Ovary (tissue), 7 donors: ENCODE measurements at regions not wholly inside any gene's neighbourhood (a gene's known extent, or its start where the extent isn't known, plus 50 kb on each side); places are given as distances from the start of the nearest gene placed in this dataset.

Experiments
- DNase-seq, 5 donors: peaks; one replicate each; pipeline ENCODE4 v3.0.0-alpha.2; 2019 to 2020
- H3K27ac ChIP-seq, 2 donors: fragments of 200-600 bp; one replicate each; pipeline versions ENCODE4 v1.5.1 to v1.8.0; 2019 to 2022
- H3K27me3 ChIP-seq: fragments of 200-600 bp; one replicate; pipeline ENCODE4 v1.8.0; 2022
- H3K36me3 ChIP-seq: fragments of 200-600 bp; sonication (generic); one replicate; pipeline ENCODE4 v1.5.1; 2019
- H3K4me1 ChIP-seq: one replicate; pipeline ENCODE4 v1.8.1; 2013; ENCODE audit warnings: mild to moderate bottlenecking, moderate library complexity; ENCODE audit not compliant: insufficient read depth
- H3K4me3 ChIP-seq: fragments of 200-600 bp; sonication (generic); one replicate; pipeline ENCODE4 v1.5.1; 2017
- H3K9me3 ChIP-seq, 2 donors: fragments of 200-600 bp in 1 of 2; sonication (generic) in 1 of 2; one replicate each; pipeline versions ENCODE4 v1.5.1 to v1.8.1; 2013 to 2019; ENCODE audit warnings: mild to moderate bottlenecking in 1 of 2, moderate library complexity in 1 of 2
- CTCF ChIP-seq, 3 donors: fragments of 450-650 bp in 2 of 3; fragments of 200-600 bp in 1 of 3; IDR thresholded peaks; one replicate each; pipeline versions ENCODE4 v1.5.1 to v1.8.0; 2016 to 2022; ENCODE audit warnings: antibody characterized with exemption in 3 of 3, mild to moderate bottlenecking in 1 of 3
- EP300 ChIP-seq: sonication (generic); formaldehyde crosslinking; IDR thresholded peaks from one replicate; pipeline ENCODE4 v1.6.1; 2017; ENCODE audit warnings: antibody characterized with exemption
- POLR2A ChIP-seq: fragments of 450-650 bp; IDR thresholded peaks from one replicate; pipeline ENCODE4 v1.6.1; 2017; ENCODE audit warnings: antibody characterized with exemption, mild to moderate bottlenecking, moderate library complexity
- WGBS, 3 donors: extraction: QIAGEN DNeasy Blood & Tissue Kit in 1 of 3; methylation state at CpG; one replicate each; pipeline versions ENCODE4 v1.1.5 to v1.1.7; 2013 to 2017; 5-methylcytosine and 5-hydroxymethylcytosine counted together
- intact Hi-C, 4 donors: fragments of 100-400 bp; cut with DNase I; formaldehyde crosslinking; loops; one replicate each; pipeline versions ENCODE4 v1.11.0 to v1.15.1; 2022 to 2023
- donor health status: DM: no; HTN: no; CAD: no; lungs with moderate emphysema.
- donor health status: DM: no; HTN: no; CAD: no.
- donor health status: Bipolar disorder and iron deficiency.
- donor health status: DM: no; HTN: no; CAD: no.
- donor health status: DM: yes; HTN: yes; CAD: no.

- no peak for DNase-seq
- TF ChIP-seq CTCF (IDR thresholded peaks at IDR 0.05) (no peak), POLR2A (no peak), EP300 (no peak)
- H3K36me3 ChIP-seq, result no peaks in the 10 kb centered on the region
- no peak overlapping the region for H3K4me3 ChIP-seq
- H3K27me3 ChIP-seq, result no peaks in the 10 kb centered on the region
- no peaks in the 10 kb centered on the region for H3K4me1 ChIP-seq
- intact Hi-C loops, result loop anchor here in 1 of 4 donors (10.0 kb wide), 1 partner anchor 76 kb away; no protein-coding TSS in a partner anchor
- H3K9me3 ChIP-seq, result no peaks in the 10 kb centered on the region
- H3K27ac ChIP-seq, result no peak overlapping the region
These were observed 63.0 kb upstream of the ZBED5 start for GRCh38 chr11:10920875-10921274.

- Histone ChIP-seq H3K27ac (no peak overlapping the region), H3K27me3 (no peaks in the 10 kb centered on the region), H3K4me3 (no peak overlapping the region), H3K4me1 (no peaks in the 10 kb centered on the region), H3K9me3 (no peaks in the 10 kb centered on the region), H3K36me3 (no peaks in the 10 kb centered on the region)
- no peak for TF ChIP-seq EP300
- no peak for TF ChIP-seq POLR2A
- intact Hi-C loops, result loop anchor here in 1 of 4 donors (10.0 kb wide), 1 partner anchor 75 kb away; no protein-coding TSS in a partner anchor
- no peak for DNase-seq
- WGBS, 3 donors, result 4 to 18% (median 10%) methylated on average over 1 of the region's 1 CpG
These were observed 62.4 kb upstream of the ZBED5 start for GRCh38 chr11:10920205-10920604.

- Histone ChIP-seq H3K4me1 (no peaks in the 10 kb centered on the region), H3K27me3 (no peaks in the 10 kb centered on the region), H3K36me3 (no peaks in the 10 kb centered on the region), H3K4me3 (no peak overlapping the region), H3K9me3 (no peaks in the 10 kb centered on the region), H3K27ac (no peak overlapping the region)
- DNase-seq, result no peak
- intact Hi-C loops, result no loop called here
- TF ChIP-seq CTCF (IDR thresholded peaks at IDR 0.05) (no peak), POLR2A (no peak), EP300 (no peak)
- 78 to 88% (median 79%) methylated on average over 1 of the region's 1 CpG for WGBS, 3 donors
These were observed 60.8 kb upstream of the ZBED5 start for GRCh38 chr11:10918698-10919097.

DNA sequence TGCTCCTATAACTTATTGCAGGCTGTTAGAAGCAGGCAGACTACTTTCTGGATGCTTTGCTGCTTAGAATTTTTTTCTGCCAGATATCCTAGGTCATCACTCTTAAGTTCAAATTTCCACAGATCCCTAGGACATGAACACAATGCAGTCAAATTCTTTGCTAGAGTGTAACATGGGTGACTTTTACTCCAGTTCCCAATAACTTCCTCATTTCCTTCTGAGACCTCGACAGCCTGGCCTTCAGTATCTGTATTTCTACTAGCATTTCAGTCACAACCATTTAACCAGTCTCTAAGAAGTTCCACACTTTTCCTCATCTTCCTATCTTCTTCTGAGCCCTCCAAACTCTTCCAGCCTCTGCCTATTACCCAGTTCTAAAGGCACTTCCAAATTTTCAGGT is 60.4 kb upstream of the ZBED5 start:
- Histone ChIP-seq H3K27ac (no peak overlapping the region), H3K4me3 (no peak overlapping the region), H3K36me3 (no peaks in the 10 kb centered on the region), H3K4me1 (no peaks in the 10 kb centered on the region), H3K9me3 (no peaks in the 10 kb centered on the region), H3K27me3 (no peaks in the 10 kb centered on the region)
- no peak for TF ChIP-seq CTCF (IDR thresholded peaks at IDR 0.05)
- no peak for TF ChIP-seq POLR2A
- no peak for TF ChIP-seq EP300
- no peak for DNase-seq
- WGBS, 3 donors, result 89 to 92% (median 89%) methylated on average over 1 of the region's 1 CpG
- intact Hi-C loops, result no loop called here

- Histone ChIP-seq H3K4me1 (no peaks in the 10 kb centered on the region), H3K27me3 (no peaks in the 10 kb centered on the region), H3K36me3 (no peaks in the 10 kb centered on the region), H3K27ac (no peak overlapping the region), H3K4me3 (no peak overlapping the region), H3K9me3 (no peaks in the 10 kb centered on the region)
- WGBS, 3 donors, result 41 to 94% (median 48%) methylated on average over 1 of the region's 1 CpG
- no peak for TF ChIP-seq EP300
- no peak for TF ChIP-seq POLR2A
- TF ChIP-seq CTCF (IDR thresholded peaks at IDR 0.05), result no peak
- DNase-seq, result no peak
- intact Hi-C loops, result no loop called here
These were observed 59.9 kb upstream of the ZBED5 start for GRCh38 chr11:10917802-10918201.
